Muscle layer of colon (tissue), 2 donors: ENCODE measurements at regions not wholly inside any gene's neighbourhood (a gene's known extent, or its start where the extent isn't known, plus 50 kb on each side); places are given as distances from the start of the nearest gene placed in this dataset.
"Not testable (repeated sequence)": the region's sequence is repeated elsewhere in the genome, so short reads cannot be mapped to it uniquely, and the experiment has no call there.

Source experiments
- H3K27ac ChIP-seq: one replicate; pipeline ENCODE4 v1.7.0; 2013; ENCODE audit warnings: low read depth, mild to moderate bottlenecking, low read length, moderate library complexity
- H3K27me3 ChIP-seq, 2 donors: one replicate each; pipeline ENCODE4 v1.7.0; 2013; ENCODE audit warnings: low read length in 2 of 2, mild to moderate bottlenecking in 2 of 2; ENCODE audit not compliant: insufficient read depth in 2 of 2, control insufficient read depth in 1 of 2
- H3K36me3 ChIP-seq: one replicate; pipeline ENCODE4 v1.7.0; 2013; ENCODE audit warnings: mild to moderate bottlenecking, low read length; ENCODE audit not compliant: insufficient read depth
- H3K4me1 ChIP-seq: one replicate; pipeline ENCODE4 v1.7.0; 2013; ENCODE audit warnings: mild to moderate bottlenecking, low read length; ENCODE audit not compliant: insufficient read depth
- H3K4me3 ChIP-seq, 2 donors: one replicate each; pipeline ENCODE4 v1.7.0; 2013; ENCODE audit warnings: low read length in 2 of 2, low read depth in 1 of 2, mild to moderate bottlenecking in 1 of 2, moderate library complexity in 1 of 2
- H3K9ac ChIP-seq: one replicate; pipeline ENCODE4 v1.7.0; 2013; ENCODE audit warnings: low read length
- H3K9me3 ChIP-seq: one replicate; pipeline ENCODE4 v1.7.0; 2013; ENCODE audit warnings: mild to moderate bottlenecking, low read length
- donor health status: abdominal sarcoma.
- donor health status: Adenocarcinoma of cecum.

- no peaks in the 10 kb centered on the region for H3K27me3 ChIP-seq
- H3K36me3 ChIP-seq, result no peaks in the 10 kb centered on the region
Measured at GRCh38 chr2:145897151-145897550, 1377.2 kb upstream of the ZEB2 start.

DNA sequence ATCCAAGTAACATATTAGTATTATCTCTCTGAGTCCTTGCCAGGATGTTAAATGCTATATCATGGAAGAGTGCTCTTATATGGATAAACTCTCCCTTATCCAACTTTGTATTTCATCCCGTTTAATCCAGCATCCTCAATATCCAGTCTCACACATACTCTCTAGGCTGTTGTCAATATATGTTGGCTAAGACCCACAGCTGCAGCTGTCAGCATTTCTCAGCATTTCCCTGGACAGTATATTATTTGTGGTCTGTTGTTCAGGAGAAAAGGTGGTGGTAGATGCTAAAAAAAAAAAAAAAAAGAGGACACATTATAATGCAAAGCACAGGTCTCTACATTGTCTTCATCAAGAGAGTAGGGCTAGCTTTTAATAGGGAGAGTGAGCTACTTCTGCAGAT is 1368.0 kb upstream of the ZEB2 start:
- Histone ChIP-seq H3K27me3 (no peaks in the 10 kb centered on the region), H3K4me1 (no peaks in the 10 kb centered on the region), H3K9me3 (no peaks in the 10 kb centered on the region), H3K27ac (no peak overlapping the region), H3K9ac (no peak overlapping the region), H3K36me3 (no peaks in the 10 kb centered on the region), H3K4me3 (no peak overlapping the region)

More at GRCh38 chr2:145897151-145897550, 1377.2 kb upstream of the ZEB2 start:
- H3K4me3 ChIP-seq, result no peak overlapping the region
- no peak overlapping the region for H3K27ac ChIP-seq
- no peaks in the 10 kb centered on the region for H3K9me3 ChIP-seq
- no peaks in the 10 kb centered on the region for H3K4me1 ChIP-seq
- H3K9ac ChIP-seq, result no peak overlapping the region

DNA sequence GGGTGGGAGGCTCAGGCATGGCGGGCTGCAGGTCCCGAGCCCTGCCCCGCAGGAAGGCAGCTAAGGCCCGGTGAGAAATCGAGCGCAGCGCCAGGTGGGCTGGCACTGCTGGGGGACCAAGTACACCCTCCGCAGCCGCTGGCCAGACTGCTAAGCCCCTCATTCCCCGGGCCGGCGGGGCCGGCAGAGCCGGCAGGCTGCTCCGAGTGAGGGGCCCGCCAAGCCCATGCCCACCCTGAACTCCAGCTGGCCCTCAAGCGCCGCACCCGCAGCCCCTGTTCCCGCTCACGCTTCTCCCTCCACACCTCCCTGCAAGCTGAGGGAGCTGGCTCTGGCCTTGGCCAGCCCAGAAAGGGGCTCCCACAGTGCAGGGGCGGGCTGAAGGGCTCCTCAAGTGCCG is 1361.1 kb upstream of the ZEB2 start:
- not testable (repeated sequence) for H3K27me3 ChIP-seq, H3K27ac ChIP-seq, H3K9me3 ChIP-seq, H3K4me3 ChIP-seq, H3K9ac ChIP-seq, H3K36me3 ChIP-seq, H3K4me1 ChIP-seq

DNA sequence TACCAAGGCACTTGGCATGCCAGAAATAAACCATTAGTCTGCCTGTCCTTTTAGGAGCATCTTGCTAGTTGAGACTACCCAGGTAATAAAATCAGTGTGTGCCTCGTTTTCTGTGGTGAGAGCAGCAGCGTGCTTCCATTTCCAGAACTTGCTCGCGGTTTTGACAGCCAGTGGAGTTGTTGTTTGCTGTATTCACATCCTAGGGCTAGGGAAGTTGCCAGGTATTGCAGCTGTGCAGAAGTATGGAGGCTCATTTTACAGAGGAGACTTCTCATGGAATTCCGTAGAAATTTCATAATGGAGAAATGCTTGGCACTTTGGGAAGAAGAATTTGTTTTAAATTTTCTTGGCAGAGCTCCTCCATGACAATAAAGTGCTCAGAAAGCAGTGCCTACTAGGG is 1355.1 kb upstream of the ZEB2 start:
- Histone ChIP-seq H3K4me1 (peaks cover 5% of the 10 kb centered on the region), H3K27me3 (no peaks in the 10 kb centered on the region), H3K27ac (no peak overlapping the region), H3K9me3 (no peaks in the 10 kb centered on the region), H3K36me3 (no peaks in the 10 kb centered on the region), H3K9ac (no peak overlapping the region), H3K4me3 (no peak overlapping the region)

- no peaks in the 10 kb centered on the region for H3K36me3 ChIP-seq
- H3K27me3 ChIP-seq, result no peaks in the 10 kb centered on the region
- no peaks in the 10 kb centered on the region for H3K9me3 ChIP-seq
- H3K4me1 ChIP-seq, result peaks cover 5% of the 10 kb centered on the region
- H3K27ac ChIP-seq, result no peak overlapping the region
- no peak overlapping the region for H3K9ac ChIP-seq
- H3K4me3 ChIP-seq, result no peak overlapping the region
Measured at GRCh38 chr2:145874466-145874865, 1354.5 kb upstream of the ZEB2 start.

- Histone ChIP-seq H3K9ac (no peak overlapping the region), H3K27ac (no peak overlapping the region), H3K36me3 (no peaks in the 10 kb centered on the region), H3K4me1 (no peaks in the 10 kb centered on the region), H3K9me3 (no peaks in the 10 kb centered on the region), H3K27me3 (no peaks in the 10 kb centered on the region), H3K4me3 (no peak overlapping the region)
Measured at GRCh38 chr2:145864501-145864900, 1344.6 kb upstream of the ZEB2 start.

GRCh38 chr2:145861940-145862339 is 1342.0 kb upstream of the ZEB2 start:
- Histone ChIP-seq H3K9ac (no peak overlapping the region), H3K4me1 (no peaks in the 10 kb centered on the region), H3K9me3 (no peaks in the 10 kb centered on the region), H3K27me3 (no peaks in the 10 kb centered on the region), H3K36me3 (no peaks in the 10 kb centered on the region), H3K4me3 (no peak overlapping the region), H3K27ac (no peak overlapping the region)

GRCh38 chr2:145860083-145860482 is 1340.2 kb upstream of the ZEB2 start:
- H3K4me1 ChIP-seq, result no peaks in the 10 kb centered on the region
- H3K9ac ChIP-seq, result no peak overlapping the region
- H3K27ac ChIP-seq, result no peak overlapping the region

GRCh38 chr2:145855142-145855541 is 1335.2 kb upstream of the ZEB2 start:
- H3K9ac ChIP-seq, result no peak overlapping the region

More at GRCh38 chr2:145860083-145860482, 1340.2 kb upstream of the ZEB2 start:
- Histone ChIP-seq H3K36me3 (no peaks in the 10 kb centered on the region), H3K27me3 (no peaks in the 10 kb centered on the region), H3K4me3 (no peak overlapping the region), H3K9me3 (no peaks in the 10 kb centered on the region)

DNA sequence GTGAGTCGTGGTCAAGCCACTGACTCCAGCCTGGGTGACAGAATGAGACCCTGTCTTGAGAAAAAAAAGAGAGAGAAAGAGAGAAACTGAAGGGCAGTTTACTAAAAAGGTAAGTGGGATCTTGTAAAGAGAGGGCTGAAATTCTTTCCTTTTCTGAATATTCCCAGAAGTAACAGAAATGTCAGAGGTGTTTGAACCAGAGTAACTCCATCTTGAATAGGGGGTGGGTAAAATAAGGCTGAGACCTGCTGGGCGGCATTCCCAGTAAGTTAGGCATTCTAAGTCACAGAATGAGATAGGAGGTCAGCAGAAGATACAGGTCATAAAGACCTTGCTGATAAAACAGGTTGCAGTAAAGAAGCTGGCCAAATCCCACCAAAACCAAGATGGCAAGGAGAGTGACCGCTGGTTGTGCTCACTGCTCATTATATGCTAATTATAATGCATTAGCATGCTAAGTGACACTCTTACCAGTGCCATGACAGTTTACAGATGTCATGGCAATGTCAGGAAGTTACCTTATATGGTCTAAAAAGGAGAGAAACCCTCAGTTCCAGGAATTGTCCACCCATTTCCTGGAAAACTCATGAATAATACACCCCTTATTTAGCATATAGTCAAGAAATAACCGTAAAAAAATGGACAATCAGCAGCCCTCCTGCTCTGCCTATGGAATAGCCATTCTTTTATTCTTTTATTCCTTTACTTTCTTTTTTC is 1334.3 kb upstream of the ZEB2 start:
- H3K4me3 ChIP-seq, result no peak overlapping the region
- no peaks in the 10 kb centered on the region for H3K9me3 ChIP-seq
- H3K36me3 ChIP-seq, result no peaks in the 10 kb centered on the region
- no peaks in the 10 kb centered on the region for H3K4me1 ChIP-seq
- no peak overlapping the region for H3K9ac ChIP-seq
- no peak overlapping the region for H3K27ac ChIP-seq
- no peaks in the 10 kb centered on the region for H3K27me3 ChIP-seq

More at GRCh38 chr2:145855142-145855541, 1335.2 kb upstream of the ZEB2 start:
- Histone ChIP-seq H3K4me1 (no peaks in the 10 kb centered on the region), H3K27ac (no peak overlapping the region), H3K9me3 (no peaks in the 10 kb centered on the region), H3K27me3 (no peaks in the 10 kb centered on the region), H3K4me3 (no peak overlapping the region), H3K36me3 (no peaks in the 10 kb centered on the region)

GRCh38 chr2:145851730-145852129 is 1331.8 kb upstream of the ZEB2 start:
- Histone ChIP-seq H3K9ac (no peak overlapping the region), H3K27ac (no peak overlapping the region), H3K27me3 (no peaks in the 10 kb centered on the region), H3K4me1 (no peaks in the 10 kb centered on the region), H3K36me3 (no peaks in the 10 kb centered on the region), H3K4me3 (no peak overlapping the region), H3K9me3 (no peaks in the 10 kb centered on the region)

- Histone ChIP-seq H3K4me1 (no peaks in the 10 kb centered on the region), H3K36me3 (no peaks in the 10 kb centered on the region), H3K27ac (no peak overlapping the region), H3K9ac (no peak overlapping the region), H3K27me3 (no peaks in the 10 kb centered on the region), H3K9me3 (no peaks in the 10 kb centered on the region), H3K4me3 (no peak overlapping the region)
Measured at GRCh38 chr2:145849466-145849865, 1329.5 kb upstream of the ZEB2 start.
